NCI-H2081 (cell line): ENCODE measurements at regions not wholly inside any gene's neighbourhood (a gene's known extent, or its start where the extent isn't known, plus 50 kb on each side); places are given as distances from the start of the nearest gene placed in this dataset.

Source experiments
- DNase-seq, 2 experiments: peaks; one replicate each; lab custom pipeline; 2025; lab: John Stamatoyannopoulos, UW

- no peak for DNase-seq
Measured at GRCh38 chr6:14063756-14064155, 53.8 kb upstream of the CD83 start.

- DNase-seq, result no peak
Measured at GRCh38 chr6:14065350-14065749, 52.2 kb upstream of the CD83 start.

GRCh38 chr6:14066782-14067406, 50.7 kb upstream of the CD83 start:
- peak; percentile 56 to 72 for DNase-seq

GRCh38 chr6:14067656-14068055, 49.9 kb upstream of the CD83 start:
- no peak for DNase-seq
